Ammon's horn (tissue), 1 donor: ENCODE measurements at regions not wholly inside any gene's neighbourhood (a gene's known extent, or its start where the extent isn't known, plus 50 kb on each side); places are given as distances from the start of the nearest gene placed in this dataset.

ENCODE experiments used
- DNase-seq: peaks from one replicate; pipeline ENCODE4 v3.0.0-alpha.2; 2016; ENCODE audit warnings: low spot score

DNA sequence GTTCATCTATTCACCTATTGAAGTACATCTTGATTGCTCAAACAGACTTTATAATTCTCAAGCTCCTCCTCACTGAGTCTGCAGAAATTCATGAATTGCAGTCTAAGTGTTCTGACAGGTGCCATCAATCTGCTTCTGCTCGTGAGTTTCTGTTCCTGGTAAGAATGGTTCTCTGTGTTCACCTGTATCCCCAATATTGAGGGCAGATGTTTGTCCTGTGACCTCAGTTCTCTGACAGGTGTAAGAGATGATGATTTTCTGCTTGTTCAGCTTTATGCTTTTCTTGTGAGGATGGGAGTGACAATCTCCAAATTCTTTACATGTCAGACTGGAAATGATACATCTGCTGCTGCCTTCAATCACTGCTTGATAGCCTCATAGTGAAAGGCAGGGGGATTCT, 736.9 kb upstream of the COBL start:
- DNase-seq = no peak

DNA sequence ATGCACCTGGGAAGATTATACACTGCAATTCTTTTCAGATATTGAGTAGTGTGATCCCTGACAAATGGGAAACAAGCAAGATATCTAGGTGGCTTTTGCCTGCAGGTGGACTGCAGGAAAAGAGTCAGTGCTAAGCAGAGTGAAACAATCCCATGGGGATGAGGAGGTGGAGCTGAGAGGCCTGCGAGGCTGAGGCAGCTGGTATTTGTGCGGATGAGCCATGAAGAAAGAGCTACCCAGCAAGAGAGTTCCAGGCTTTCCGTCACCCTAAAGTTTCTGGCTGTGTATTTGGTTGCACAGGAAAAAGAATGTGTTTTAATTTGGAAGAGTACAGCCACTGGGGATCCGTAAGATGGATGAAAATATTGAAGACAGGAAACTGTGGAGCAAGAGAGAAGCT, 714.1 kb upstream of the COBL start:
- DNase-seq = no peak

DNA sequence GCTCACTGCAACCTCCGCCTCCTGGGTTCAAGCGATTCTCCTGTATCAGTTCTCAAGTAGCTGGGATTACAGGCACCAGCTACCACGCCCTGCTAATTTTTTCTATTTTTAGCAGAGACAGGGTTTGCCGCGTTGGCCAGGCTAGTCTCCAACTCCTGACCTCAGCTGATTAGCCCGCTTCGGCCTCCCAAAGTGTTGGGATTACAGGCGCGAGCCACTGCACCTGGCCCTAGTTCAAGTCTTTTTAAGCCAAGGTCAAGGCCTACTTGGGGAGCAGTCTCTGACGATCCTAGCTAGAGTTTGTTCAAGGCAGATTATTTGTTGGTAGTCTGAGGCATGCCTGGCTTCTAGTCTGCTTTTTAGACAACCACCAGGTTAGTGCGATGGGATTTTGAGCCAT, 709.5 kb upstream of the COBL start:
- DNase-seq = no peak

DNA sequence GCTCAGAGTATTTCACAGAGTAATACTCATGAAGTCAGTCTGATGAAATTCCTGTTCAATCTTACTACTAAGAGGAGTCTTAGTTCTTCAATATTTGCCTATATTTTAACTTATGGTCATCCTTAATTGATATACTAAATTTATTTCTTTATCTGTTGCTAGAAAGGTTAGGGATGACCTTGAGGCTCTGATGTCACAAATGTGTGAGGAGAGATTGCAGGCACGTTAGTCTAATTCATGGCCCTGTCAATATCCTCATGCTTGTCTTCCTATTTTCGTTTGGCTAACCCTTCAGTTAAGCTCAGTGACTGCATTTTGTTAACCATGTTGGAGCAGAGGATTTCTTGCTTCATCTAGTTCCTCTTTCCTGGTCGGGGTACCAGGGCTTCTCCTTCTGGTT, 704.7 kb upstream of the COBL start:
- DNase-seq = no peak

DNA sequence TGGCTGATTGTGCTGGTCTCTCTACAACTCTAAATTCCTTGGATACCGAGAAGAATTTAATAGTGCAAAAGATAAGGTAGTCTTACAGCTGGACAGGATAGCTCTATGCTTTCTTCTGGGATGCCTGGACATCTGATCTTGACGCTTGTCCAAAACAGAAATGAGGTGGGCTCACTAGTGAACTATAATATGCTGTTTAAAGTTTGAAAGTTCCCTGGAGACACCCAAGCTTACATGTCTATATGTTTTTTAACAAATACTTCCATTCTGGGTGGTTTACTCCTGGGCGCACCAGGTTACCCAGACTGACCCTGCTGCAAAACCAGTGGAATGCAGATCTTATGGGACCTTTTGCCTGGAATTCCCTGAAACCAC, 702.1 kb upstream of the COBL start:
- no peak for DNase-seq

DNA sequence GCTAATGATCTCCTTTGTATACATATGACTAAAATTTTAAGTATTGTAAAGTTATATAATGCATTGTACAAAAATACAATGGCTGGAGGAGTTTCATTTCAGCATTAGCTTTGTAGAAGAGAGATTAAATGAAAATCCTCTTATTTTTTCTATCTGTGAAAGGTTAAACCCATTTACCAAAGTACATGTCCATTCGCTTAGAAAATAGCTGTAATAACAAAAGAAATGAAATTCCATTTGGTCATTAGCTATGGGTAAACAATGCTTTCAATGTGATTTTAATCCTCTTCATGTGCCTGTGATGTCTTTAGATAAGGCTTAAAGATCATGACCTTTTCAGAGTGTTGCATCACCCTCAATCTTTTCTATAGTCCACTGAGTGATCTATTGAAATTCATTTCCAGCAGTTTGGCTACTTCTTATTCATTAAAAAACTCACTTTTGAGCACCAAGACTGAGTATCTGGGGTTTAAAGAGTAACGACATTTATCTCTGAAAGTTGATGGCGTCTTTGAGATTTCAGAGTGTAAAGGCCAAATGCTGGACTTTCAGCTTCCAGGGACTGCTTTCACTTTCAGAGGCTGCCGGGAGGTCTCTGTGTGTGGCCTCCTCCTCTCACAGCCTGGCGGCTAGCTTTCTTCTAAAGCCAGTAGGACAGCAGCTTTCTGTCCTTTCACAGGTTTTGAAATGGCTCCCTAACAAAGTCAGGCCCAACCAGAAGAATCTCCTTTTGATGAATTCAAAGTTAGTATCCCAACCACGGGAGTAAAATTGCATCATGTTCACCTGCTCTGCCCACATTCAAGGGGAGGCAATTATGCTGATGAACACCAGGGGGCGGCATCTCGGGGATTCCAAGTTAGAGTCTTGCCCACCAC, 701.4 kb upstream of the COBL start:
- DNase-seq = peak; percentile 6

DNA sequence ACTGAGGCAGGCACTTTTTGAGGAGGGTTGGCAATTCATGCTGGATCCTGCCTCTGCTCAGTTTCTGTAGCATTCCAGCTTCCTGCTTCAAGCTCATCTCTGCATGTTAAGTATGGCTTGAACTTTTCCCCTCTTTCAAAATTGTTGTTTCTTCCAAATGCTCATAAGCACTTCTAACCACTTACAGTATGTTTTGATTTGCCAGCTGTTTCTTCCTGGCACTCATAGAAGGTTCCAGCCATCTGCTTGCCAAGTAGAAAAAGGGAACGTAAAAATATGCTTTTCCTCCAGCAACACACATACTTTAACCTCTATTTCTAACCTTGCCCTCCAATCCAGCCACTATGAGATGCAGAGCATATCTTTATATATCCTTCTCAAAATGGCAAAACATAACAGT, 692.6 kb upstream of the COBL start:
- DNase-seq = peak; percentile 3

DNA sequence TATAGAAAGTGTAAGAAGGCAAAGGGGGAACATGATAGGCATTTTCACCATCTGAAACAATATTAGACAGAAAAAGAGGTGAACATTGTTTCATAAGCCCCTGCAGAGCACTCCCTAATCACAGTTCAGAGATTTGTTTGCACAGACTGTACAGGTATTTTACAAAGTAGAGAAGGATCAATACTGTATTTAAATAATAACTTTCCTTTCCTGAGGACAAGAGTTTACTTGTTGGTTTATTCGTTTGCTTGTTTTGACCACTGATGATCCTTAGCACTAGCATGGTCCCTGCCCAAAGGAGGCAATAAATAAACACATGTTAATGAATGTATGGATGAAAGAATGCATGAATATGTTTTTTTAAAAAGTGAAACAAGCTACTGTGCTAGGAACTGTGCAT, 690.1 kb upstream of the COBL start:
- no peak for DNase-seq

DNA sequence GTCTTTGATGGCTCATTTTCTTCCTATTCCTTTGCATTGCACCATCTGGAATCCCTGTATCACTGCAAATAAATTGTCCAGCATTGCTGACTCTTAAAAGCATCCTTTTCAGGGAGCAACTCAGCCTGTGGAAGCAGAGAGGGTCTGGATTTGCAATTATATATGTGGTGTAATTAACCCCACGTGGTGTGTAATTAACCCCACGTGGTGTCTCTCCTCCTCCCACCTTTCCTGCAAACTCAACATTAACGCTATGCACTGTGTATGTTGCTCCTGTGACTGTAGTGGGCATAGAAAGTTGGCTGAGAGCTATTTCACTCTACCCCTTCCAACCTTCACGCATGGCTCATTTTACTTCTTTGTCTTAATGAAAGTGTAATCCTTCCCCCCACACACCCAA, 689.0 kb upstream of the COBL start:
- DNase-seq = no peak

DNA sequence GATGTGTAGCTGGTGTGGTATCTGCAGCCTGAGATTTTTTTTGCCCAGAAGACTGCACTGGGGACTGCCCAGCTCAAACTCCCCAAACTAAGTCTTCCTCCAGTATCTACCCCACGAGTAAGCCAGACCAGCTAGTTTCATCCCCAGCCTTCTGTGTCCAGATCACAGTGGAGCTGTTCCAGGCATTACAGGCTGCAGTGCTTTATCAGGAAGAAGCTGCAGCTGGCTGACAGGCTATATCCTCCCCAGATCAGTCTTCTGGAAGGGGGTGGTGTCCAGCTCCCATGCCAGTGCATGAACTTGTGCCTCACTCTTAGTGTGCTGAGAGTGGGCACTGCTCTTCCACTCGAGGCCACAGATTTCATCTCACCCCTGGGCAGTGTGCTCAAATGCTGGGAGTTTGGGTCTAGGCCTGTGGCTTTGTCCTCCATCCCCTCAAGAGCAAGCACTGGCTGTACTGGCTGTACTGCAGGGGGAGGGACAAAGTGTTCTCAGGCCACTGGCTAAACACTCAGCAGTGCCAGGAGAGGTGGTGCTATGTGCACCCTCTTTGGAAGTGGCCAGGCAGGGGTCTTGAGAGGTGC, 679.1 kb upstream of the COBL start:
- no peak for DNase-seq

DNA sequence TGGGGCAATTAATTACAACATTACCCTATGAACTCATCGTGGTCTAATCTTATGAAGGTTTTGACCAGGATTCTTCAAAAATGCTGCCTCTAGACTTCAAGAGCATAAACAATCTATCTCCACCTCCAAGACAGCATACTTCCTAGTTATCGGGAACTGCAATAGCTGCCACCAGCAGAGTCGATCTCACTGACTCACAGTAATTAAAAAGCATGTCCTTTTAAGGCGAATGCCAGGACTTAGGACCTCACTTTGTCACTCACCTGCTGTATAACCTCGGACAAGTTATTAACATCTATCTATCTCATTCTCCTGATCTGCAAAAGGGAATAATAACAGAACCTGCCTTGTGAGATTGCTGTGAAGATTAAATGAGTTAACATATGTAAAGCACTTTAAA, 666.0 kb upstream of the COBL start:
- no peak for DNase-seq

DNA sequence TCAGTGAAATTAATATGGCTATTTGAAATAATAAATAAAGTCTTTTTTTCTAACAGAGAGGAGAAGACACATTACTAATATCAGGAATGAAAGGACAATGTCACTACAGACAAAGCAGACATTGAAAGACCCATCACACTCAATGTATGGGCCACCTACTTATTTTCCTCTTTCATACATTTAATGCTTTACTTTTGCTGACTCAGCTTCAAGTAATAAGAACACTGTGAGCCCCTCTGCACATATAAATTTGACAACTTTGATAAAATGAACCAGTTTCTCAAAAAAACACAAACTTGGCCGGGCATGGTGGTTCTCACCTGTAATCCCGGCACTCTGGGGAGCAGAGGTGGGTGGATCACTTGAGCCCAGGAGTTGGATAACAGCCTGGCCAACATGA, 664.2 kb upstream of the COBL start:
- no peak for DNase-seq

DNA sequence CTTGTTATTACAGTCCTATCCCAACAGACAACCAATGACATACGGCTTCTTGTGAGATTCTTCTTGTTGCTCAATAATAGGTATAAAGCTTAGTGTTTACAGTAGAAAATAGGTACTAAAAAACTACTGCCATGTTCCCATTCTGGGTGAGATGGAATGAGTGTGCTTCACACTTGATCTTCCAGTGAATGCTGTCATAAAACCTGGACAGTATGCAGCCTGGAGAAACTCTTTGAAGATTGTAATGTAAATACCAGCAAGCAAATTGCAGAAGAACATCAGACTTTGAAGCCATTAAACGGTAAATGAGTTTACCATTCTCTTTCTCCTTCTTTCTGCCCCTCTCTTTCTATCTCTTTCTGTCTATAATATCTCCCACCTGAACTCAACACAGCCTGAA, 663.7 kb upstream of the COBL start:
- DNase-seq = no peak

DNA sequence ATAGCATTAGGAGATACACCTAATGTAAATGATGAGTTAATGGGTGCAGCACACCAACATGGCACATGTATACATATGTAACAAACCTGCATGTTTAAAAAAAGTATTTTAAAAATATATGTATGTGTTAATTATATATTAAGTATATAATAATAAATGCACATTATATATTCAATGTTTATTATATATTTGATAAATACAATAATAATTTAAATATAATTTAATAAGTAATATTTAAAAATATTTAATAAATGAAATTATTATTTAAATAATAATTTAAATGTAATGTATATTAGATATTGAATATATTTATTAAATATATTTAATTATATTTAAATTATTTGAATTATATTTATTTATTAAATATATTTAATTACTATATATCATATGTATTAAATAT, 661.3 kb upstream of the COBL start:
- no peak for DNase-seq

DNA sequence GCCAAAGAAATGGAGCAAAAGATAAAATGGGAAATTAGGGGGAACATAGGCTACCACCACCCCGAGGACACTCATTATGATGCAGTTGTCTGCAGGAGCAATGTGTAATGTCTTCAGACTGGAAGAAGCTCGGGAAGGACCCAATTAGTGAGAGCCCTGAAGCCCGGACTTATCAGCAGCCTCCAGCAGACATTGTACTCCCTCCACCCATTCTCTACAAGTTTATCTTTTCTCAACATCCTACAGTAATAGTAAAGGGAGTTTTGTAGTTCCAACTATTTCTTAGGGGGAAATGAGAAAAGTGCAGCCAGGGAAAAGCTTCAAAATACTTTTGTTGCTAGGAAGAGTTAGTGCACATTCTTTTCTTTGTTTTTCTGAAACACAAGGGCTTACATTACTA, 657.3 kb upstream of the COBL start:
- DNase-seq = no peak

DNA sequence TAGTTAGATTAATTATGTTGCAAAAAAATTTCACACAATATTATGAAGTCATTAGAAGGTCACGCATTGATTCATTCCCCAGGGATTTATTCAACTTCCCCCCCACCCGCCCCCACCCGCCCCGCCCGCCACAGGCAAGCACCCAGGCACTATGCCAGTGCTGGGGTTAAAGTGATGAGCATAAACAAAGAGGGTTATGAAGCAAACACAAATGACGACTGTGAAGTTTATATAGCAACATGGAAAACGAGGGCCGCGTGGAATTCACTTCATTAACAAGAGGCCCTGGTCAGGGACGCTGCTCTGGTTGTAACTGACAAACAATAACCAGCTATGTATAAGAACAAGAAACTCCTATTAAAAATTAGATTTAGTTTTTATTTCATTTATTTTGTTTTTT, 656.5 kb upstream of the COBL start:
- DNase-seq = no peak

DNA sequence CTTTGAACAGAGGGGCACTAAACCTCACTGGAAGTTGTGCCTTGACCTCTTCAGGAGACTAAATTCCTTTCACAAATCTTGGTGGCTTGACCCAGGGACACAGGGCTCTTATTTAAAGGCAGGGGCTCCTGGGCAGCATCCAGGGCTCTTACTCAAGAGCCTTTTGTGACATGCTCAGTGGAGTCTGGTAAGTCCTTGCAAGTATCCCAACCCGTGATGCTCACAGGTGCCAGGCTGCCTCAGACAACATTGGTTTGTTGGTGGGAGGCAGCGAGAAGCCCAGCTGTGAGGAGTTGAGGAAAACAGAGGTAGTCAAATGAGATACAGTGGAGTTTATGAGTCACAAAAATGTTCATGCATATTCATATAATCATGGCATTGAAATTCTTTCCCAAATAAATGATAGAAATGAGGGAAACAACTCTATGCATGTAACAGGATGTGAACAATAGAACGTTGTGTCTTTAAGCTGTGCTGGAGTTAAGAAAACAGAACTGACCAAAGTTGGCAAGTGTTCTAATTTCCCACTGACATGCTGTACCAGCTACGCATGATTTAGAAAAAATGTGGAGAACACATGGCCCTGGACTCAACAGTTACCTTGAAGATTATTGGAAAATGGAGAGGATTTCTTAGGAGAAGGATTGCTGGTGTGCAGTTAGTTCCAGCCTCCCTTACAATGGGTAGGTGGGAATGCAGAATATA, 654.5 kb upstream of the COBL start:
- no peak for DNase-seq

DNA sequence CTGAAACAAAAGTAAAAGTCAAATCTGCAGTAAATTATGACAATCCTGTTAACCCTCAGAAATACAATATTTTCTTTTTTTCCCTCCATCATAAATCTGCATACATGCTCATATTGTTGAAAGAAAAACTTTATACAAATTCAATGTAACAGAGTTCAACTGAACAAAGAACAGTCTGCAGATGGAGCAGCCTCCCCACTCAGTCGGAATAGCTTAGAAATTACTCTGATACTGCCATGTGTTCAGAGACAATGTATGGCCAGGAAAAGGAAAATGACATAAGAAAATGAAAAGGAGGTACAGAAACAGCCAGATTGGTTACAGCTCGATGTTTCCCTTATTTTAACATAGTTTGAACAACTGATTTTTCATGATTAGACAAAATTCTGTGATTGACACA, 651.9 kb upstream of the COBL start:
- DNase-seq = no peak

DNA sequence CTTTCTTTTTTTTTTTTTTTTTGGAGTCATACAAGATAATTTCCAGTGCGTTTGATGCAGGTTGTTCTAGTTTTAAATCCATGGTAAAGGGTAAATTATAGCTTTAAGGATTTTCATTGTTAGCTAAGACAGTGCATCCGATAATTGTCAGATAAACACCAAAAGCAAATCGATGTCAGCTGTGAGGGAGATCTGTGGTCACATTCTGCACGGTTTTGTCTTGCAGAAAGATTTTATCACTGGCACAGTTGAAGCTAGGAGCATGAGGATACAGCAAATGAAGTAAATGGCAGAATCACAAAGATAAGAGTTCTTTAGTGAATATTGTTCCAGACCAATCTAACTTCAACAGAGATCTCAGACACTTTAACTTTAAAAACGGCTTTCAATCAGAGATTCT, 648.8 kb upstream of the COBL start:
- no peak for DNase-seq

DNA sequence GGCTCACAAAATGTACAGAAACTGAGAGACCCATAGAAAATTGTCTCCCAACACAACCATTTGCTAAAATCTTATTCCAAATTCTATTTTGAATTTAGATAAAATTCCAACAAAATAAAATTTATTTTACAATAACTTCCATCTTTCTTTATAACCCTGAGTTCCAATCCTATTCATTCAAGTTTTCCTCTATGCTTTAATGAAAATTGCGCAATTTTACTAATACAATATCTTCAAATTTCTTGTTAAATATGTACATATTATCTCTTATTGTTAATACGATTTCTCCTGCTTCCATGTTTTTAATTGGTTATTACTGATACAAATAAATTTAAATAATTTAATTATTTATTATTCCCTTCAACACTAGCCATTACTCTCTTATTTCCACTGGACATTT, 645.2 kb upstream of the COBL start:
- no peak for DNase-seq

DNA sequence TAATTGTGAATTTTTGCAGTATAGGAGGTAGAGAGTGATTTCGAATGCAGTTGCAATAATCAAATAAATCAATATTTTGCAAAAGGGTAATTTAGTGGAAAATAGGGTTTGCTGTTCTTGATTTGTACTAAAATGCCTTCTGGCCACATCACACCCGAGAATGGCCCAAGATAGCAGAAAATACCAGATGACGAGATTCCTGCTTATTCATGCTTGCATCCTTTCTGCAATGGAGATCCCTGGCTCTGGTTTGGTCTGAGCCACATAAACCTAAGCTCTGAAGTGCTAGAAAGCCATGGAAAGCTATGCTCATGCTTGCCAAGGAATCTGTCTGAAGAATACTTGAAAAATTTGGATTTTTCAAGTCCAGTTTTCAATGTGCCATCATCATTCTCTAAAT, 634.2 kb upstream of the COBL start:
- no peak for DNase-seq

DNA sequence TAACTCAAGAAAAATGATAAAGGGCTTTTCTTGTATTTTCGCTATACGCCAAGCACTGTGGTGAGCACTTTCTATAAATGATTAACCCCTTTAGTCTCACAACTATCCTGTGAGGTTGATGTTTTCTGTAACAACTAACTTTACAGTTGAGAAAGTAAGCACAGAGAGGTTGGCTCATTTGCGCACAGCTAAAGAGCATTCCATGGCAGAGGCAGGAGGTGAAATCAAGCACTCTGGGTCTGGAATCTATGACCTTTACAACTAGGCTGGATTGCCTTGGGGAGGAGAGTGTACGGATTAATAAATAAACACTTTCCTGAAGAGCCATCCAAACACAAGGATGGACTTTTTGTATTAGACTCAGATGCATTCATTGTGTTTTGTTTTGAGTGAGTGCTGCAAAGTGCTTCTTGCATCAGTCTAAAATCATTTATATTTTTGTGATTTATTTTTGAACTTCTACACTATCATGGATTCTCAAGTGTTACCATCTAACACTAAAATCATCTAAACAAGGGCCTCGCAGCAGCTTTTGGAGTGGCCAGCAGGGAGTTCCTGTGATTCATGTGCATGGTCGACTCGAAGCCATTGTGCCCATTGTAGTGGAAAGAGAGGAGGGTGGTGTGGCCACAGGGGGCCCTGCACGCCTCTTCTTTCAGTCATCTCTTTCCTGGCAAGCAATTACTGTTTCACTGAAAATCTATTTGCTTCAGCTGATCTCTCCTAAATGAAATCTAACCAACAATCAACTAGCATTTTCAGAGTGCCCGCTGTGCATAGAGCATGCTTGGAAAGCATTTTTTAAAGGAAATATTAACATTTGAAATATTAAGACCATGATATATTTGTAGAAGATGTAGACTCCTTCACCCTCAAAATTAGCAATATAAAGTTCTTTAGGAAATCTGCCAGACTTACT, 633.4 kb upstream of the COBL start:
- no peak for DNase-seq
